ENCODE measurements at regions not wholly inside any gene's neighbourhood (a gene's known extent, or its start where the extent isn't known, plus 50 kb on each side); places are given as distances from the start of the nearest gene placed in this dataset.

DNA sequence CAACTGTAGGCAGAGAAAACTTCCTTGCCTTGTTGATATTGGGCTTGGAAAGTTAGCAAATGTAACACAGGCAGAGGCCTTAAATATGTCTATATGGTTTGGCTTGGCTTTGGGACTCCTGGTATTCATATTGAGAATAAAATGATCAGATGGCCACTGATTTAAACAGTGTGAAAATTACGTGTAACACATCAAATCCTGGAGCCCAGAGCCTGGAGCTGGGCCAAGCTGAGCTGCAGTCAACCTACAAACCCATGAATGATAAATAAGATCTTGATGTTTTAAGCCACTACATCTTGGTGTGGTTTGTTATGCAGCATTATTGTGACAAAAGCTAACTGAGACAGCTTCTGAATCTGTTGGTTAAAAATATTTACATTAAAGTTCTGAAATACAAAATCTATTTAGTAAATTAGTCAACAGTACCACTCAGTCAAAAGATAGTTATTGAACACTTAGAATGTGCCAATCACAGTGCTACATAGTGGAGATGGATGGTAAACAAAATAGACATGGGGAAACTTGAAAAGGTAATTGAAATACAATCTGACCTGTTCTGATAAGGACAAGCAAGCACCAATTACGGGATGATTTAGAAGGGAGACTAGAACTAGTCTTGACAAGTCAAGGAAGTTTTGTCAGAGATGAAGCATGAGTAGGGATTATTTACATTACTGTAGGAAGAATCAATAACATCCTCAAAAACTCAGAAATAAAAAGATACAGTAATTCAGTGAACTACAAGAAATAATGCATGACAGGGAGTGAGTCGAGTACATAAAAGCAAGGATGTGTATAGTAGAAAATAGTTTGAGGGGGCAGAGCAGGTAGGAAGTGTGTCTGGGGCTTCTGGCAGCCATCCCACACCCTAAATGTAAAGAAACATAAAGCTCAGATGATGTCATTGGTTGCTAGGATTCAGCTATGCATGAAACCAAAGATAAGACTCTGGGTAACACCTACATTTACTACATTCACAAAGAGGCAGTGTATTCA lies 157.7 kb downstream of the HNMT start:
- no peak for DNase-seq (ENCODE audit: low read depth)
- TF ChIP-seq, protein P1, sequence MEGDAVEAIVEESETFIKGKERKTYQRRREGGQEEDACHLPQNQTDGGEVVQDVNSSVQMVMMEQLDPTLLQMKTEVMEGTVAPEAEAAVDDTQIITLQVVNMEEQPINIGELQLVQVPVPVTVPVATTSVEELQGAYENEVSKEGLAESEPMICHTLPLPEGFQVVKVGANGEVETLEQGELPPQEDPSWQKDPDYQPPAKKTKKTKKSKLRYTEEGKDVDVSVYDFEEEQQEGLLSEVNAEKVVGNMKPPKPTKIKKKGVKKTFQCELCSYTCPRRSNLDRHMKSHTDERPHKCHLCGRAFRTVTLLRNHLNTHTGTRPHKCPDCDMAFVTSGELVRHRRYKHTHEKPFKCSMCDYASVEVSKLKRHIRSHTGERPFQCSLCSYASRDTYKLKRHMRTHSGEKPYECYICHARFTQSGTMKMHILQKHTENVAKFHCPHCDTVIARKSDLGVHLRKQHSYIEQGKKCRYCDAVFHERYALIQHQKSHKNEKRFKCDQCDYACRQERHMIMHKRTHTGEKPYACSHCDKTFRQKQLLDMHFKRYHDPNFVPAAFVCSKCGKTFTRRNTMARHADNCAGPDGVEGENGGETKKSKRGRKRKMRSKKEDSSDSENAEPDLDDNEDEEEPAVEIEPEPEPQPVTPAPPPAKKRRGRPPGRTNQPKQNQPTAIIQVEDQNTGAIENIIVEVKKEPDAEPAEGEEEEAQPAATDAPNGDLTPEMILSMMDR (conservative IDR thresholded peaks at IDR 0.05; ENCODE audit: low read depth, low read length) = no peak
- no peak overlapping the region for H3K4me3 ChIP-seq (ENCODE audit: low read depth, low read length)

- peak; percentile 39 for DNase-seq (ENCODE audit: low read depth)
- H3K4me3 ChIP-seq (ENCODE audit: low read depth, low read length) = no peak overlapping the region
- TF ChIP-seq, protein P1 (conservative IDR thresholded peaks at IDR 0.05; ENCODE audit: low read depth, low read length) = no peak
Measured at GRCh38 chr2:138122891-138123290, 158.6 kb downstream of the HNMT start.

DNA sequence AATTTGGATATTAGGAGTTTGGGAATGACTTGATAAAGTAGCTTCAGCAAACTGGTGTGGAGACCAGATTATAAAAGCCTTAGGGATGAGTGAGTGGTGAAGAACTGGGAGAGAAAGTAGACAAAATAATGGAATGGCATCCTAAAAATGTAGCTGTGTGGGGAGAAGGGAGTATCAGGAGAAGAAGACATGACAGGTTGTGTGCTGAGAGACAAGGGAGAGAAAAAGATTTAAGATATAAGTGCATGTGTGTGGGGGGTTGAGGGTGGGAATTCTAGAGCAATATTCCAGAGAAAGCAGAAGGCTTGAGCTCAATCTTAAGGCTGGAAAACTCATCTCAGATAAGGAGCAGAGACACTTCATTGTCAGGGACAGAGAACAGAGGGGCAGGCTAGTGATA lies 159.5 kb downstream of the HNMT start:
- no peak for DNase-seq (ENCODE audit: low read depth)
- TF ChIP-seq, protein P1 (conservative IDR thresholded peaks at IDR 0.05; ENCODE audit: low read depth, low read length) = no peak
- no peak overlapping the region for H3K4me3 ChIP-seq (ENCODE audit: low read depth, low read length)

DNA sequence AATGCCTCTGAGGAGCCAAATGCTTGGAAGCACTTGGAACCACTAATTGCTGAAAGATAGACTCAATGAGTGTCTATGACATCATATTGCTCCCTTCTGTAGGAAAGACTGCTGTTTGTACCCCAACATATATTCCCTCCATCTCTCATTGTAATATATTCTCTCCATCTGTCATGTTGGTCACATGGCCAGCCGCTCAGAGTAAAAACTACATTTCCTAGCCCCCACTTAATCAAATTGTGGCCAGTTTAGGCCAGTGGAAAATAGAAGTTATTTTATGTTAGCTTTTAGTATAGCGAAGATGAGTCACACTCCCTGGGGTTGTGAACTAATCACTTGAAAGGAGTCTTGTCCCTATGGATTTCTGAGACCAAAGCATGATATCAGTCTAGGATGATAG lies 160.2 kb downstream of the HNMT start:
- no peak for DNase-seq (ENCODE audit: low read depth)
- no peak overlapping the region for H3K4me3 ChIP-seq (ENCODE audit: low read depth, low read length)
- TF ChIP-seq, protein P1 (conservative IDR thresholded peaks at IDR 0.05; ENCODE audit: low read depth, low read length) = no peak

GRCh38 chr2:138125306-138126288 lies 161.3 kb downstream of the HNMT start:
- no peak for DNase-seq (ENCODE audit: low read depth)
- TF ChIP-seq, protein P1 (conservative IDR thresholded peaks at IDR 0.05; ENCODE audit: low read depth, low read length) = no peak
- no peak overlapping the region for H3K4me3 ChIP-seq (ENCODE audit: low read depth, low read length)

- no peak overlapping the region for H3K4me3 ChIP-seq (ENCODE audit: low read depth, low read length)
- DNase-seq (ENCODE audit: low read depth) = no peak
- TF ChIP-seq, protein P1 (conservative IDR thresholded peaks at IDR 0.05; ENCODE audit: low read depth, low read length) = no peak
Measured at GRCh38 chr2:138132108-138132507, 167.8 kb downstream of the HNMT start.

Data from epithelial cell of proximal tubule (primary cell).